GM13976 (cell line): ENCODE measurements at regions not wholly inside any gene's neighbourhood (a gene's known extent, or its start where the extent isn't known, plus 50 kb on each side); places are given as distances from the start of the nearest gene placed in this dataset.
"Not testable (repeated sequence)": the region's sequence is repeated elsewhere in the genome, so short reads cannot be mapped to it uniquely, and the experiment has no call there.

Source experiments
- DNase-seq: peaks from one replicate; pipeline ENCODE4 v3.0.0; 2012; ENCODE audit warnings: low spot score
- in situ Hi-C: fragments of 300-500 bp; cut with MboI; formaldehyde crosslinking; loops from one replicate; pipeline ENCODE4 v1.12.0; 2022; ENCODE audit warnings: low sequenced_read_pairs, mixed read lengths, inconsistent platforms; ENCODE audit not compliant: unreplicated experiment
- TF ChIP-seq, protein P1 (sequence below): IDR thresholded peaks from 2 replicates; pipeline ENCODE4 v1.5.1; 2012; ENCODE audit warnings: borderline replicate concordance, mild to moderate bottlenecking; ENCODE audit not compliant: insufficient read depth; ENCODE audit errors: extremely low read depth, missing control alignments, control extremely low read depth

DNA sequence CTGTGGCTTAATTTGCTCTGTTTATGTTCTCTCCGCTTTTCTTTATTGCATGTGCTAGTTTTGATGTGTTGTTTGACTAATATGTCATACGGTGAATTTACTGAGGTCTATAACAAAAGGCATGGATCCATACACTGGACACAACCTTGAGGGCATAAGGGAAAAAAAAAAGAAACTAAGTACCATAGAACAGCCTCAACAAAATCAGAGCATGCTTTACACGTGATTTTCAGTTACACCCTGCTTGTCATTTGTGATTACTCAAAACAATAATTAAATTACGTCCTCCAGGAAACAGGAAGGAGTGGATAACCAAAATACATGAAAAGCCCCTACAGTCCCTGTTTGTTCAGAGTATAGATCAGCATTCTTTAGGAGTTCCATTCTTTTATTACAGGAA is 150.5 kb downstream of the CRPPA start:
- TF ChIP-seq, protein P1, sequence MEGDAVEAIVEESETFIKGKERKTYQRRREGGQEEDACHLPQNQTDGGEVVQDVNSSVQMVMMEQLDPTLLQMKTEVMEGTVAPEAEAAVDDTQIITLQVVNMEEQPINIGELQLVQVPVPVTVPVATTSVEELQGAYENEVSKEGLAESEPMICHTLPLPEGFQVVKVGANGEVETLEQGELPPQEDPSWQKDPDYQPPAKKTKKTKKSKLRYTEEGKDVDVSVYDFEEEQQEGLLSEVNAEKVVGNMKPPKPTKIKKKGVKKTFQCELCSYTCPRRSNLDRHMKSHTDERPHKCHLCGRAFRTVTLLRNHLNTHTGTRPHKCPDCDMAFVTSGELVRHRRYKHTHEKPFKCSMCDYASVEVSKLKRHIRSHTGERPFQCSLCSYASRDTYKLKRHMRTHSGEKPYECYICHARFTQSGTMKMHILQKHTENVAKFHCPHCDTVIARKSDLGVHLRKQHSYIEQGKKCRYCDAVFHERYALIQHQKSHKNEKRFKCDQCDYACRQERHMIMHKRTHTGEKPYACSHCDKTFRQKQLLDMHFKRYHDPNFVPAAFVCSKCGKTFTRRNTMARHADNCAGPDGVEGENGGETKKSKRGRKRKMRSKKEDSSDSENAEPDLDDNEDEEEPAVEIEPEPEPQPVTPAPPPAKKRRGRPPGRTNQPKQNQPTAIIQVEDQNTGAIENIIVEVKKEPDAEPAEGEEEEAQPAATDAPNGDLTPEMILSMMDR: no peak
- in situ Hi-C loops: no loop called here
- no peak for DNase-seq

- in situ Hi-C loops: no loop called here
- no peak for DNase-seq
- TF ChIP-seq, protein P1: no peak
Observed at GRCh38 chr7:16268821-16269768, 152.2 kb downstream of the CRPPA start.

DNA sequence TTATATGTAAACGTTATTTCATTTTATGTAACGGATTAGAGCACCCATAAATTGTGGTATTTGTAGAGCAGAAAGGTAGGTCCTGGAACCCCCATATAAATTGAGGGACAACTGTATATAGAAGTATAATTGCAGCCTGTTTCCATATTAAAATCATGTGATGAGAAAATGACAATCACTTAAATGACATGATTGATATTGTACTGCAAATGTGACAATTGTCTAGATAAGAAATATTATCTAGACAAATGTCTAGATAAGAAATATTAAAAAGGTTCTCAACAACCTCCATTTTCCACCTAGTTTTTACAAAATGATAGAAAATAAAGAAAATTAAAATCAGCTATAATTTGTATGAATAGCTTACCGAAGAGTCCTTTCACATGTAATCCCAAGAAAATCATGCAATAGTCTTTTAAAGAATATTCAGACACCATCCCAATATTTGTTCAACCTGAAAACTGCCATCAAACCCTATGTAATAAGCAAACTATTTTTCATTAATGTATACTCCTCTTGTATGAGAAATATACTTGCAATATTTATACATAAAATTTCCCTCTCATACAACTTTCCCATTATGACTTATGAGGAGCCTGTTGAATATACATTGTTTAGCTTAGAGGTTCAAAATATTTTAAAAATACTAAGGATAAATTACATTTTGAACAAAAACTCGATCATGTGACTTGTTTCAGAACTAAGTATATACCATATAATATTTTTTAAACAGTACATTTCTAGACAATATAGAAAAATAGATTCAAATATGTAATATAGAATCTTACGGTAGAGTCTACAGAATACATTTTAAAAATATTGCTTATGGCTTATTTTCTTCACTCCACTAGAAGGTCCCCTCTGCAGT is 153.2 kb downstream of the CRPPA start:
- in situ Hi-C loops: no loop called here
- TF ChIP-seq, protein P1: no peak
- DNase-seq: no peak

DNA sequence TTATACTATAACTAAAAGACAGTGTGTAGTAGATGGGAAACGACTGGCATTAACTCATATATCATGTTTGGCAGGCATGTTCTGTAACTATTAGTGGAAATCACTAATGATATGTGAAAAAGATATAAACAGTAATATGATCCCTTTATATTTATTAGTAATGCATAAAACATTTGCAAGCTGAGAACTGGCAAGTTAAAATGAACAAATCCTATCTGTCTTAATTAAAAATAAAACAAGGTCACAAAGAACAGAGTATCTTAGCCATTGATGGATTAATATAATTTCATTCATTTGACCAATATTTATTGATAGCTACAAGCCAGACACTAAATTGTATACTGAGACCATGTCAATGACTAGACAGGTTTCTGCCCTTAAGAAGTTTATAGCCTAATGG is 154.5 kb downstream of the CRPPA start:
- in situ Hi-C loops: no loop called here
- TF ChIP-seq, protein P1: no peak
- no peak for DNase-seq

DNA sequence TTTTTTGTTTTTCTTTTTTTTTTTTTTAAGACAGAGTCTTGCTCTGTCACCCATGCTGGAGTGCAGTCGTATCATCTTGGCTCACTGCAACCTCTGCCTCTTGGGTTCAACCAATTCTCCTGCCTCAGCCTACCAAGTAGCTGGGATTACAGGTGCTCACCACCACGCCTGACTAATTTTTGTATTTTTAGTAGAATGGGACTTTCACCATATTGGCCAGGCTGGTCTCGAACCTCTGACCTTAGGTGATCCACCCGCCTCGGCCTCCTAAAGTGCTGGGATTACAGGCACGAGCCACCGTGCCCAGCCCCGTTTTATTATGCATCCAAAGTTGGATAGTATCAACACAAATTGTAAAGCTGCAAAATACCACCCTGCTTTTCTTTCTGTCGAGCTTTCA is 154.9 kb downstream of the CRPPA start:
- DNase-seq, in situ Hi-C loops: not testable (repeated sequence)

- no peak for DNase-seq
- in situ Hi-C loops: no loop called here
- TF ChIP-seq, protein P1: no peak
Observed at GRCh38 chr7:16265863-16266458, 155.4 kb downstream of the CRPPA start.
